Upper lobe of left lung (tissue), 6 donors: ENCODE measurements at regions not wholly inside any gene's neighbourhood (a gene's known extent, or its start where the extent isn't known, plus 50 kb on each side); places are given as distances from the start of the nearest gene placed in this dataset.

Experiments
- ATAC-seq, 2 donors: fragments of 200-7000 bp; cut with Tn5 transposase; one replicate each; pipeline ENCODE4 v1.9.1; 2022; ENCODE audit warnings: mild to moderate bottlenecking in 2 of 2, moderate library complexity in 2 of 2; ENCODE audit not compliant: low FRiP score in 2 of 2
- DNase-seq, 2 donors: peaks; one replicate each; pipeline ENCODE4 v3.0.0-alpha.2; 2019 to 2020
- H3K27ac ChIP-seq, 4 donors: fragments of 200-600 bp; sonication (generic); one replicate each; pipeline ENCODE4 v1.5.1; 2016 to 2019
- H3K27me3 ChIP-seq, 4 donors: fragments of 200-600 bp; sonication (generic); one replicate each; pipeline ENCODE4 v1.5.1; 2017 to 2019
- H3K36me3 ChIP-seq, 4 donors: fragments of 200-600 bp; sonication (generic); one replicate each; pipeline ENCODE4 v1.5.1; 2016 to 2019
- H3K4me1 ChIP-seq, 4 donors: fragments of 200-600 bp; sonication (generic); one replicate each; pipeline ENCODE4 v1.5.1; 2018 to 2019
- H3K4me3 ChIP-seq, 4 donors: fragments of 200-600 bp; sonication (generic); one replicate each; pipeline ENCODE4 v1.5.1; 2017 to 2019; ENCODE audit warnings: mild to moderate bottlenecking in 2 of 4, moderate library complexity in 1 of 4
- H3K9me3 ChIP-seq, 4 donors: fragments of 200-600 bp; sonication (generic); one replicate each; pipeline ENCODE4 v1.5.1; 2018 to 2019
- CTCF ChIP-seq, 6 experiments: fragments of 450-650 bp in 4 of 6; fragments of 200-600 bp in 2 of 6; sonication (generic) in 2 of 6; IDR thresholded peaks; one replicate each; pipeline ENCODE4 v1.5.1; 2016 to 2019; ENCODE audit warnings: antibody characterized with exemption in 6 of 6
- EP300 ChIP-seq, 4 donors: sonication (generic); formaldehyde crosslinking; IDR thresholded peaks; one replicate each; pipeline ENCODE4 v1.5.1; 2017; ENCODE audit warnings: antibody characterized with exemption in 4 of 4, control low read depth in 2 of 4
- POLR2A ChIP-seq, 4 donors: fragments of 450-650 bp; IDR thresholded peaks; one replicate each; pipeline ENCODE4 v1.5.1; 2016 to 2017; ENCODE audit warnings: antibody characterized with exemption in 4 of 4, mild to moderate bottlenecking in 2 of 4
- POLR2AphosphoS5 ChIP-seq, 2 donors: sonication (generic); formaldehyde crosslinking; IDR thresholded peaks; one replicate each; pipeline ENCODE4 v1.5.1; 2017; ENCODE audit warnings: antibody characterized with exemption in 2 of 2
- whole genome bisulfite sequencing, 2 donors: methylation state at CpG; one replicate each; pipeline ENCODE4 v1.1.5; 2017 to 2018; 5-methylcytosine and 5-hydroxymethylcytosine counted together
- donor health status: DM: no; HTN: no; CAD: no; lungs with moderate emphysema.
- donor health status: DM: no; HTN: yes; CAD: no; lungs with severe emphysema.

- no peaks in the 10 kb centered on the region for H3K27me3 ChIP-seq
- TF ChIP-seq POLR2AphosphoS5 (IDR thresholded peaks at IDR 0.05): no peak
- TF ChIP-seq CTCF (IDR thresholded peaks at IDR 0.05): no peak
- no peak for TF ChIP-seq EP300 (IDR thresholded peaks at IDR 0.05)
- TF ChIP-seq POLR2A (IDR thresholded peaks at IDR 0.05): no peak
- H3K4me3 ChIP-seq: no peak overlapping the region
- H3K4me1 ChIP-seq: no peaks in the 10 kb centered on the region
- no peak overlapping the region for H3K27ac ChIP-seq
- 87 to 89% methylated on average over 7 of the region's 7 CpGs for WGBS, 2 donors
- no peak for ATAC-seq
- H3K36me3 ChIP-seq: no peaks in the 10 kb centered on the region
- no peak for DNase-seq
- H3K9me3 ChIP-seq: no peaks in the 10 kb centered on the region
These were observed 102.8 kb upstream of the CHL1 start for GRCh38 chr3:93746-94145.

- no peaks in the 10 kb centered on the region for H3K27me3 ChIP-seq
- 61 to 62% methylated on average over 4 of the region's 4 CpGs for WGBS, 2 donors
These were observed 100.3 kb upstream of the CHL1 start for GRCh38 chr3:96259-96658.

GRCh38 chr3:97417-98258, 98.9 kb upstream of the CHL1 start:
- ATAC-seq (no peak), DNase-seq (no peak)
- Histone ChIP-seq H3K27ac (no peak overlapping the region), H3K4me1 (no peaks in the 10 kb centered on the region), H3K36me3 (no peaks in the 10 kb centered on the region), H3K27me3 (no peaks in the 10 kb centered on the region), H3K9me3 (no peaks in the 10 kb centered on the region), H3K4me3 (no peak overlapping the region)
- 71 to 74% methylated on average over 8 of the region's 8 CpGs for WGBS, 2 donors
- no peak for TF ChIP-seq CTCF (IDR thresholded peaks at IDR 0.05)
- no peak for TF ChIP-seq EP300 (IDR thresholded peaks at IDR 0.05)
- no peak for TF ChIP-seq POLR2A (IDR thresholded peaks at IDR 0.05)
- no peak for TF ChIP-seq POLR2AphosphoS5 (IDR thresholded peaks at IDR 0.05)

More at GRCh38 chr3:96259-96658, 100.3 kb upstream of the CHL1 start:
- H3K4me3 ChIP-seq: no peak overlapping the region
- H3K27ac ChIP-seq: no peak overlapping the region
- DNase-seq: no peak
- H3K9me3 ChIP-seq: no peaks in the 10 kb centered on the region
- no peak for TF ChIP-seq CTCF (IDR thresholded peaks at IDR 0.05)
- no peak for TF ChIP-seq POLR2A (IDR thresholded peaks at IDR 0.05)
- TF ChIP-seq POLR2AphosphoS5 (IDR thresholded peaks at IDR 0.05): no peak
- no peak for TF ChIP-seq EP300 (IDR thresholded peaks at IDR 0.05)
- no peaks in the 10 kb centered on the region for H3K4me1 ChIP-seq
- no peaks in the 10 kb centered on the region for H3K36me3 ChIP-seq
- ATAC-seq: no peak

- no peak for DNase-seq
- Histone ChIP-seq H3K27ac (no peak overlapping the region), H3K36me3 (no peaks in the 10 kb centered on the region), H3K4me1 (no peaks in the 10 kb centered on the region), H3K9me3 (no peaks in the 10 kb centered on the region), H3K27me3 (no peaks in the 10 kb centered on the region), H3K4me3 (no peak overlapping the region)
- TF ChIP-seq CTCF (IDR thresholded peaks at IDR 0.05): no peak
- no peak for TF ChIP-seq POLR2A (IDR thresholded peaks at IDR 0.05)
- no peak for TF ChIP-seq POLR2AphosphoS5 (IDR thresholded peaks at IDR 0.05)
- no peak for TF ChIP-seq EP300 (IDR thresholded peaks at IDR 0.05)
- ATAC-seq: no peak
- WGBS, 2 donors: 74 to 84% methylated on average over 5 of the region's 5 CpGs
These were observed 98.3 kb upstream of the CHL1 start for GRCh38 chr3:98259-98654.

GRCh38 chr3:99506-99905, 97.1 kb upstream of the CHL1 start:
- no peaks in the 10 kb centered on the region for H3K9me3 ChIP-seq
- H3K4me1 ChIP-seq: no peaks in the 10 kb centered on the region
- H3K27ac ChIP-seq: no peak overlapping the region
- ATAC-seq: no peak
- DNase-seq: no peak
- no peak for TF ChIP-seq EP300 (IDR thresholded peaks at IDR 0.05)
- TF ChIP-seq POLR2AphosphoS5 (IDR thresholded peaks at IDR 0.05): no peak
- TF ChIP-seq CTCF (IDR thresholded peaks at IDR 0.05): no peak
- no peak overlapping the region for H3K4me3 ChIP-seq
- 61 to 73% methylated on average over 5 of the region's 5 CpGs for WGBS, 2 donors
- no peaks in the 10 kb centered on the region for H3K27me3 ChIP-seq
- no peaks in the 10 kb centered on the region for H3K36me3 ChIP-seq
